ENCODE measurements at regions not wholly inside any gene's neighbourhood (a gene's known extent, or its start where the extent isn't known, plus 50 kb on each side); places are given as distances from the start of the nearest gene placed in this dataset.

DNA sequence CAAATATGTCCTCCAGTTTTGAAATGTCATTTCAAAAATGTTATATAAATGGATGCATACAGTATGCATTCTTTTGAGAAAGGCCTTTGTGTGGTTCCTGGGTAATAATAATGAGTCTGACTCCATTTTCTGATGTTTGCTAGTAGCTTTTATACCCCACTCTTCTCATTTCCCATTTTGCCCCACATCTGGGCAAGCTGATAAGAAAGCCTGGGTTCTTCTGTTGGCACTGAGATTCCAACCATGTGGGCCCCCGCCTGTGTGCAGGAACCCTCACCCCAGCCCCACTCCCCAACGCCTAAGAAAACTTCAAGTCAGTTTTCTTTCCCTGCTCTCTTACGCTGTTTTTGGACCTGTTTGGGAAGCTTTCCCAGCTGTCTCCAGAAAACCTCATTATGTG lies 89.4 kb downstream of the SNX18 start:
- no peak for ATAC-seq

DNA sequence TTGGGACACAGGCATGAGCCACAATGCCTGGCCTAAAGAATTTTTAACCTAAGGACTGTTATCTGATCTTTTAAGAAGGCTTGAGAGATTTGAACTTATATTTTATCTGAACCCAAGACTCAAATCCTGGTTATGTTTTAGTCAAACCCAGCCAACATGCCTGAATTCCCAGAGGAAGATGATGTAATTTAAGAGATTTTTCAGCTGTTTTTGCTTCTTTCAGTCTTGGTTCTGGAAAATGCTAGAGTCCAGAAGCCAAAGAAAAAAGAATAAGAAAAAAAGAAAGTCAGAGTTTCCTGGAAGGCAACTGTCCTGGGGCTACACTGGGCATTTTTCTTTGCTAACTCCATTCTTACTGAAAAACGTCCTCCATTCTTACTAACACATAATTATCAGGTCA lies 85.8 kb downstream of the SNX18 start:
- ATAC-seq = no peak

DNA sequence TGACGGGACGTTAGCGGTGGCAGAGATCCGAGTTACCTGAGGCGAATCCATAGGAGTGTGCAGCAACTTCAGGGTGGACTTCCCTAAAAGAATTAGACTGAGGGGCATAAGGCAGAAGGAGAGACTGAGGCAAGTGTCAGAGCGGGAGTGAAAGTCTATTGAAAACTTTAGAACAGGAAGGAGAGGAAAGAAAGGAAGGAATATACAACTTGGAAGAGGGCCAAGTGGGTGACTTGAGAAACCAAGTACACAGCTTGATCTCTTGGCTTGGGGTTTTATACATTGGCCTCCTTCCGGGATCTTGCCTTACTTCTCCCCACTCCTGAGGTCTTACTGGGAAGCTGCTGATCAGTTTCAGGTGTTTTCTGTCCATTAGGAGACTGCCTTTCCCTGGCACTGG lies 84.9 kb downstream of the SNX18 start:
- no peak for ATAC-seq

DNA sequence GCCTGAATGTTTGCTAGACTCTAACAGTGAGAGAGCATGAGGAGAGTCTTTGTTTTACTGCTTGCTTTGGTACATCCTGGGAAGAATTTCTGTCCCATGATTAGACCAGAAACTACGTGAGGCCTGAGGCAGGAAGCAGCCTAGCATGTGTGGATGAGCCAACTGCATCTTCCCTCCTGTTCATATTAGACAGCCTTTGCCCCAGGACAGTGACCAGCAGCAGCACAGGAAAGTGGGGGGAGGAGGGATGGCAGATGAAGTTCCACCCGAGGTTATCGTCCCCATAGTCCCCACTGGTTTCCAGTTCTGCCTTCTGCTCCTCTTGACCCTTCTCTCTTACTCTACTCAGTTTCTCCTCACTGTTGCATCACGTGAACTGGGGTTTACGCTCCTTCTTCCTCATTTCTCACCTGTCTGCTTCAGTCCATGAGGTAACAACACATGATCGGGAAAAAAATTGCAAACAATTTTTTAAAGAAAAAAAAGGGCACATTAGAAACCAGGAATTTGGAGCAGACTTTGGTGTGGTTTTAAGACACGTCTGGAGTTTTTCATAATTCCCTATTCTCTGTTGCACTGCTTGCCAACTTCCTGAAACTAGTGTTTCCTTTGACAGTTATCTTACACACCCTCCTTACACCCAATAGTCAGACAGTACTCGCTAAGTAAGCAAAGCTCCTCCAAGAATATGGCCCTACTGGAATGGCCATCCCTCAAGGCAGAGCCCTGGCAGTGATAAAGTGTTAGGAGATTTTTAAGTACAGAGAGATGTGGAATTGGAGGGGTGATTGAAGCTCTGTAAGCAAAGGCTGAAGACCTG lies 84.1 kb downstream of the SNX18 start:
- ATAC-seq = no peak

Data from esophagus mucosa (tissue), 1 donor.